ENCODE measurements at regions not wholly inside any gene's neighbourhood (a gene's known extent, or its start where the extent isn't known, plus 50 kb on each side); places are given as distances from the start of the nearest gene placed in this dataset.

DNA sequence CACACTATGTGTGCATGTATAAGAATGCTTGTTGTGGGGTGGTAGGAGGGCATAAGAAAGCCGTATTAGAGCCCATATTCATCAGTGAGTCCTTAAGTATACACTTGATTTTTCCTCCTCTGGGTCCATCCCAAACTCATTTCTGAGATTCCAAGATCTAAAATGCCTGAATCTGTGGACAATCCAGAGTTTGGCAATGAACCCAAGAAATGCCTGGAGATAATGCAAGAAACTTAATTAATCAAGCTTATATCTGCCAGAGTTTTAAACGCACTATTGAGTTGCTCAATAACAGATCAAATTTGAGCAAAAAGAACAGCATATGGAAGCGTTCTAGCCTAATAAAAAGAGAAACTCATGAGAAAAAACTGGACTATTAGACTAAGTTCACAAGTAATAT is 143.4 kb upstream of the NAV3 start:
- H3K4me3 Mint-ChIP-seq = no peak overlapping the region
- no peaks in the 10 kb centered on the region for H3K27me3 Mint-ChIP-seq
- intact Hi-C loops (cut with micrococcal nuclease) = no loop called here
- no peaks in the 10 kb centered on the region for H3K4me1 Mint-ChIP-seq (ENCODE audit: low read depth)
- H3K27ac Mint-ChIP-seq = no peak overlapping the region
- H3K36me3 Mint-ChIP-seq (ENCODE audit: low read depth) = no peaks in the 10 kb centered on the region
- H3K9me3 Mint-ChIP-seq = no peaks in the 10 kb centered on the region

DNA sequence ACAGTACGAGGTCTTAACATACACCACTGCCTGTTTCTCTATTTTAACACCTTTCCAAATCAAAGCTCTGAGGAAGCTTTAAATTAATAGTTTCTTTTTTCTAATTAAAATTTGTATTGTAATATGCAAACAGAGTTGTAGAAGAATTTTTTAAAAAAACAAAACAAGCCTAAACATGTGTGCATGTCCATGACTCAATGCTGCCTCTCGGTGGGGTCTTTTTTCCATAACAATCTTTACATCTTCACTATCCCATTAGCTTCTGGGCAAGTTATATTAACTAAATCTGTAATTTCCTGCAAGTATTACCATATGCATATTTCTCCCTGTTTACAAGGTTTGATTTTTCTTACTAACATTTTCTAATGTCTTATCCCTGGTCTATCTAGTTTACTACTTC is 143.9 kb upstream of the NAV3 start:
- no peak overlapping the region for H3K27ac Mint-ChIP-seq
- H3K27me3 Mint-ChIP-seq = no peaks in the 10 kb centered on the region
- intact Hi-C loops (cut with micrococcal nuclease) = no loop called here
- no peaks in the 10 kb centered on the region for H3K9me3 Mint-ChIP-seq
- H3K4me1 Mint-ChIP-seq (ENCODE audit: low read depth) = no peaks in the 10 kb centered on the region
- H3K36me3 Mint-ChIP-seq (ENCODE audit: low read depth) = no peaks in the 10 kb centered on the region
- H3K4me3 Mint-ChIP-seq = no peak overlapping the region

DNA sequence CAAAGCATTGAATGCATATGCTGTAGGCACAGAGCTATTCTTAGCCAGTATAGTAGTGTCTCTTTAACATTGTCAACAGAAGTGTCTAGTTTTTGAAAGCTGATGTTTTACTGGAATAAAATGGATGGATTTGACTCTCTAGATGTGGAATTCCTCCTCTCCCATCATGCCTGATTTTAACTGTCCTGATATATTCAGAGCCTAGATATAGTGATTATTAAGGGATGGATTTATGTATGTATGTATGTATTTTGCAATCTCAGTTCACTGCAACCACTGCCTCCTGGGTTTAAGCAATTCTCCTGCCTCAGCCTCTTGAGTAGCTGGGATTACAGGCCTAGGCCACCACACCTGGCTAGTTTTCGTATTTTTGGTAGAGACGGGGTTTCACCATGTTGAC is 144.8 kb upstream of the NAV3 start:
- no peaks in the 10 kb centered on the region for H3K9me3 Mint-ChIP-seq
- intact Hi-C loops (cut with micrococcal nuclease) = no loop called here
- no peaks in the 10 kb centered on the region for H3K36me3 Mint-ChIP-seq (ENCODE audit: low read depth)
- no peaks in the 10 kb centered on the region for H3K27me3 Mint-ChIP-seq
- no peak overlapping the region for H3K27ac Mint-ChIP-seq
- no peaks in the 10 kb centered on the region for H3K4me1 Mint-ChIP-seq (ENCODE audit: low read depth)
- no peak overlapping the region for H3K4me3 Mint-ChIP-seq

DNA sequence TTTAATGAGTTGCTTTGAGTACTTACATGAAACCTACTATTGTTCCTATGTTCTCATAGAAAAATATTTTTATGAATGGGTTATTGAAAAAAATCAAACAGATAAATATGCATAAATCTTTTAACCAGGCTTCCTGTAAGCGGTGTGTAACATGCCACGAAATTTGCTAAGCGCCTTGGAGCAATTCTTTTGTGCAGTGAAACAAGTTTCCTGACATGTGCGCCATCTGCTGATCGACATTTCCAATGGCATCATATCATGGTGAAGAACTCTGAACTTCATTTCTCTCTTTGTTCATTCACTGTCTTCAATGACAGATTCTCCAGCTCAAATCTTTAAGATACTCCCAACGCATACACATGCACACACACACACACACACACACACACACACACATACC is 145.6 kb upstream of the NAV3 start:
- no peaks in the 10 kb centered on the region for H3K9me3 Mint-ChIP-seq
- H3K27me3 Mint-ChIP-seq = no peaks in the 10 kb centered on the region
- intact Hi-C loops (cut with micrococcal nuclease) = no loop called here
- no peaks in the 10 kb centered on the region for H3K4me1 Mint-ChIP-seq (ENCODE audit: low read depth)
- H3K27ac Mint-ChIP-seq = no peak overlapping the region
- no peaks in the 10 kb centered on the region for H3K36me3 Mint-ChIP-seq (ENCODE audit: low read depth)
- H3K4me3 Mint-ChIP-seq = no peak overlapping the region

DNA sequence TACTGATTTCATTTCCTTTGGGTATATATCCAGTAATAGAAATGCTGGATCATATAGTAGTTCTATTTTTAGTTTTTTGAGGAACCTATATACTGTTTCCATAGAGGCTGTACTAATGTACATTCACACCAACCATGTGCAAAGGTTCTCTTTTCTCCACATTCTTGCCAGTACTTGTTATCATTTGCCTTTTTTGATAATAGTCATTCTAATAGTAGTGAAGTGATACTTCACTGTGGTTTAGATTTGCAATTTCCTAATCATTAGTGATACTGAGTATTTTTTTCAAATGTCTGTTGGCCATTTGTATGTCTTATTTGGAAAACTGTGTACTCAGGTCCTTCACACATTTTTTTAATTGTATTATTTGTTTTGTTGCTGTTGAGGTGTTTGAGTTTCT is 148.2 kb upstream of the NAV3 start:
- Mint-ChIP-seq H3K36me3 (ENCODE audit: low read depth) (no peaks in the 10 kb centered on the region), H3K4me3 (no peak overlapping the region), H3K9me3 (no peaks in the 10 kb centered on the region), H3K27ac (no peak overlapping the region), H3K27me3 (no peaks in the 10 kb centered on the region), H3K4me1 (ENCODE audit: low read depth) (no peaks in the 10 kb centered on the region)
- intact Hi-C loops (cut with micrococcal nuclease) = no loop called here

DNA sequence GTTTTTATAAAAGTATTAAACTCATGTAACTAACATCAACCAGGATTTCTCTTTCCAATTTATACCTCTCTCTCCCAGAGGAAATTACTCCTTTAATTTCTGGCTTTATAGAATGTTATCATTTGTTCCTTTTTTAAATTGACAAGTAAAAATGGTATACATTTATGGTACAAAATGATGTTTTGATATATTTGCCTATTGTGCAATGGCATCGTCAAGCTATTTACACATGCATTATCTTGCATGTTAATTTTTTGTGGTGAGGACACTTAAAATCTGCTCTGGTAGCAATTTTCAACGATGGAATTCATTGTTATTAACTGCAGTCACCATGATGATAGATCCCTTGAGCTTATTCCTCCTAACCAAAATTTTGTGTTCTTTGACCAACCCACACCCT is 149.0 kb upstream of the NAV3 start:
- no peak overlapping the region for H3K27ac Mint-ChIP-seq
- H3K27me3 Mint-ChIP-seq = no peaks in the 10 kb centered on the region
- intact Hi-C loops (cut with micrococcal nuclease) = no loop called here
- H3K4me3 Mint-ChIP-seq = no peak overlapping the region
- no peaks in the 10 kb centered on the region for H3K9me3 Mint-ChIP-seq
- no peaks in the 10 kb centered on the region for H3K36me3 Mint-ChIP-seq (ENCODE audit: low read depth)
- no peaks in the 10 kb centered on the region for H3K4me1 Mint-ChIP-seq (ENCODE audit: low read depth)

DNA sequence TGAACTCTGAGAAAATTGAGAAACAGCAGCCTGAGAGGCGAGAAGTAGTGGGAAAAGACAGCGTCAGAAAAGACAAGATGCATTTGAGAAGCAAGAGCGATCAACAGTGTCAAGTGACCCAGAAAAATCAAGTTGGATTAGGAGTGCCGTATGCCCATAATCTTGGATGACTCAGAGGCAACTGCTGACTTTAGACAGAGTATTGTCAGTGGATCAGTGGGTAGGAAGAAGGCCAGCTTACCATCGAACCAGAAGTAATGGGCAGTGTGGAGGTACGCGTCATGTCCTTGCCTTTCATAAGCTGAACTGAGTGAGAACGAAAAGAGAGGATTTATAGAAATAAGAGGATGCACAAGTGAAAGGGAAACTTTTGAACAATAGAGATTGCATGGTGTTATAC is 151.0 kb upstream of the NAV3 start:
- H3K27me3 Mint-ChIP-seq = no peaks in the 10 kb centered on the region
- no peaks in the 10 kb centered on the region for H3K9me3 Mint-ChIP-seq
- H3K27ac Mint-ChIP-seq = no peak overlapping the region
- H3K4me1 Mint-ChIP-seq (ENCODE audit: low read depth) = no peaks in the 10 kb centered on the region
- intact Hi-C loops (cut with micrococcal nuclease) = no loop called here
- no peaks in the 10 kb centered on the region for H3K36me3 Mint-ChIP-seq (ENCODE audit: low read depth)
- no peak overlapping the region for H3K4me3 Mint-ChIP-seq

DNA sequence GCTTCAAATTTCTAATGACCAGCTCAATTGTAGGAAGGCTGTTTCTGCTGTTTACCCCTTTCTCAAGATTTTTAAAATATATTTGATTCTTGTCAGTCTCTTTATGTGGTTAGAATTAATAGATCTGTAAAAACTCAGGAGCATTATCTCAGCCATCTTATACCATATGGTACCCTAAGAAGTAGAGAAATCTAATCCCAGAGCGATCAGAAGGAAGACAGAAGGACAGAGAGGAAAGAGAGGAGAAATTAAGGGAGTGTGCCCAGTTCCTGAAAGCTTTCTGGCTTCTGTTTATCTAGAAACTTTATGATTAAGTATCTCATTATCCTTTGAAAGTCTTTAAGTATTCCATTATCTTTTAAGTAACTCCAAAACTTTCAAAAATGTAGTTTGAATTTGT is 152.1 kb upstream of the NAV3 start:
- Mint-ChIP-seq H3K4me1 (ENCODE audit: low read depth) (no peaks in the 10 kb centered on the region), H3K27me3 (no peaks in the 10 kb centered on the region), H3K9me3 (no peaks in the 10 kb centered on the region), H3K27ac (no peak overlapping the region), H3K36me3 (ENCODE audit: low read depth) (no peaks in the 10 kb centered on the region), H3K4me3 (no peak overlapping the region)
- intact Hi-C loops (cut with micrococcal nuclease) = no loop called here

DNA sequence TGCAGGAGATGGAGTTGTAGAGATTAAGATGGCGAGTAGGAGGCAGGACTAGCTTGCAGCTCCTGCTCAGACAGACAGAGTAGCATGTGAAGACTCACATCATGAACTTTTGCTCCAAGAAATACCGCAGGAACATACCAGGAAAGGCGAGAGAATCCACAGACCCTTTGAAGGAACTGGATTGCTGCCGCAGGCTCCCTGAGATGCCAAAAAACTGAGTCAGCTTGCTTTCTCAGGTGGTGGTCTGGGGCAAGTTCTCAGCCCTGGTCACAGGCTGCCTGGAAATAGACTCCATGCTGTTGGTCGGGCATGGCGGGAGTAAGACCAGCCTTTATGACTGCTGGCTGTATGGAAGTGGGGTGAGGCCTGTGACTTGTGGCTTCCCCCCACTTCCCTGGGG is 163.6 kb upstream of the NAV3 start:
- Mint-ChIP-seq H3K4me1 (ENCODE audit: low read depth) (no peaks in the 10 kb centered on the region), H3K27ac (no peak overlapping the region), H3K4me3 (no peak overlapping the region), H3K27me3 (no peaks in the 10 kb centered on the region), H3K9me3 (peaks cover 29% of the 10 kb centered on the region), H3K36me3 (ENCODE audit: low read depth) (no peaks in the 10 kb centered on the region)
- intact Hi-C loops (cut with micrococcal nuclease) = no loop called here

DNA sequence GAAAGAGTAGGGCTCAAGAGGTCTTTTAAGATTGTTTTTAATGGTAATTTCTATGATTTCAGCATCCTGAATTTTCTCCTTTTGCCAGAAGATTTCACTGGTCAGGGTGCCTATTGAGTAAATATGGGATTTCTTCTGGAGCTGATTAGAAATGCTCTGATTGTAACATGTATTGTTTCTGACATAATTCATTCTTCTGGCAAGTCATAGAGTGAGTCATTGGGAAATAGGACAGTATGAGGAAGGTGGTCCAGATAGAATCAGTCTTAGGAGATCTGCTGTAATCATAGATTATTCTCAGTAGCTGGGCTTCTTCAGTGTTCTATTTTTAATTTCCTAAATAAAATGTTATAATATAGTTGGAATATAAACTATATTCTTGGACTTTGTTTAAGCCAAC is 182.0 kb upstream of the NAV3 start:
- H3K9me3 Mint-ChIP-seq = no peaks in the 10 kb centered on the region
- no peak overlapping the region for H3K27ac Mint-ChIP-seq

DNA sequence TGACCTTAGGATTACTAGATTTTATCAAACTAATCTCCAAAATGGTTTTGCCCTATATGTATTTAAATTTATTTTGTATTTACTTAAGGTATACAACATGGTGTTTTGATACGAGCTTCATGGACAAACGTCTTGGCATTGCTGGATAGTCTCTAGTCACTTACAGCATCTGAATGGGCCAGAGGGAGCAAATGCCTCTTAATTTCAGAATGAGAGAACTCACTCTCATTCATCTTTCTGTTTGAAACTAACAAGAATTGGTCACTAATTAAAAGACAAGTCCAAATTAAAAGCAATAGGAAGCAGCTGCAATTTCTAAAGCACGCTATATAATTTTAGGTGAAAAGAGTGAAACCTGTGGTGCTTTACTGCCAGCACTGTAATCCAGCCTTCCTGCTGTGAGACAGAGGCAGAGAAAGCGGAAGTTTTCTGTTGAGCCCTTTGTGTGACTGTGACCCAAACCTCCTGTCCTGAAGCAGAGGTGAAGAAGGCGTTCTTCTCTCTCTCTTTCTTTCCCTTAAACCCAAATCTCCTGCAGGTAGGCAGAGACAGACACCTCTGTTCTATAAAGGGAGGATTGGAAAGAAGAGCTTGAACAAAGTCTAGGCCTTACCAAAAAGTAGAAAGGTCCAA is 184.6 kb upstream of the NAV3 start:
- H3K9me3 Mint-ChIP-seq = no peaks in the 10 kb centered on the region
- H3K27ac Mint-ChIP-seq = no peak overlapping the region
- no peak overlapping the region for H3K4me3 Mint-ChIP-seq
- H3K36me3 Mint-ChIP-seq (ENCODE audit: low read depth) = no peaks in the 10 kb centered on the region
- H3K4me1 Mint-ChIP-seq (ENCODE audit: low read depth) = no peaks in the 10 kb centered on the region
- no peaks in the 10 kb centered on the region for H3K27me3 Mint-ChIP-seq
- intact Hi-C loops (cut with micrococcal nuclease) = no loop called here

More for the DNA sequence above, 182.0 kb upstream of the NAV3 start:
- intact Hi-C loops (cut with micrococcal nuclease) = no loop called here
- Mint-ChIP-seq H3K27me3 (no peaks in the 10 kb centered on the region), H3K36me3 (ENCODE audit: low read depth) (no peaks in the 10 kb centered on the region), H3K4me3 (no peak overlapping the region), H3K4me1 (ENCODE audit: low read depth) (no peaks in the 10 kb centered on the region)

DNA sequence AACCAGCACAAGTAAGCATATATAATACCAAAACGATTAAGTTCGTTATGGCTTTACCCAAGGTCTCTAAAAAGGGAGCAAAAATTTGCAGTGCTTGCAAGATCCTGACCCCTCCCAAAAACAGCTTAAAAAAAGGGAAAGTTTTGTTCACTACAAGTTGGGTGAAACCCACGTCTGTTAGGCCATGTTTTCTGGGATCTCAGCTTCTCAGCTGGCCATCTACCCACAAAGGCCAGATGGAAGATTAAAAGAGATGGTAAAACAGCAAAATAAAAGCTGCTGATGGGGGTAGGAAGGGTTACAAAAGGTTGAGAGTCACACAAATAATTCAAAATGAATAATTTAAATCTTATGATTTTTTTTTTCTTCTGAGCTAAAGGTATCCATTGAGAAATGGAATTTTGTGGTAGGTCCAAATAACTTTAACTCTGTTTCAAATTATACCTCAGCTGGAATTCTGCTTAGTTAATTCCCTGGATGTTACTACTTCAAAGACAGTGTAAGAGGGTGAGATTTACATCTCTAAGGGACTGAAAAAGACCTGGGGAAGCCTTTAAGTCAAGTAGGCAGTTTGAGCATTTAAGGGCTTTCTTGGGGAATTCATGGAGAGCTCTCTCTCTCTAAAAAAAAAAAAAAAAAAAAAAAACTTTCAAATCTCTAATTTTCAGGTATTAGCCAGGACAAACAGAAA is 185.6 kb upstream of the NAV3 start:
- no peaks in the 10 kb centered on the region for H3K27me3 Mint-ChIP-seq
- no peaks in the 10 kb centered on the region for H3K36me3 Mint-ChIP-seq (ENCODE audit: low read depth)
- H3K27ac Mint-ChIP-seq = no peak overlapping the region
- no peak overlapping the region for H3K4me3 Mint-ChIP-seq
- H3K9me3 Mint-ChIP-seq = no peaks in the 10 kb centered on the region
- H3K4me1 Mint-ChIP-seq (ENCODE audit: low read depth) = peaks cover 4% of the 10 kb centered on the region
- intact Hi-C loops (cut with micrococcal nuclease) = no loop called here

DNA sequence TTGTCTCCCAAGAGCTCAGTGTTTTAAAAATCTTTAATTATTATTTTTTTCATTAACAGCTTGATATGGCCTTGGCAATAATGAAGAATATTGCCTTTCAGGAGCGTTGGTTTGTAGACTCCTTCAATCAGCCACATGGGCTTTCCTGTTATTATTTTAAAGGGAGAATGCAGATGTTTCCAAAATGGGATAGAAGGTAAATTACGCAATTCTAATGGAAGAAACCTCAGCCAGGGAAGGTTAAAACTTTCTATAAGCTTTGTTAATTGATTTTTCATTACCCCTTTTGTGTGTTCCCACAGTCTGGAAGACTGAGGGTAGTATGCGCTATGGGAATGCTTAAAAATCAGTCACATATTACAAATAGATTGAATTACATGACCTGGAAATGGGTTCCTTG is 188.4 kb upstream of the NAV3 start:
- intact Hi-C loops (cut with micrococcal nuclease) = no loop called here
- no peak overlapping the region for H3K27ac Mint-ChIP-seq
- no peaks in the 10 kb centered on the region for H3K9me3 Mint-ChIP-seq
- peaks cover 4% of the 10 kb centered on the region for H3K4me1 Mint-ChIP-seq (ENCODE audit: low read depth)
- no peak overlapping the region for H3K4me3 Mint-ChIP-seq
- H3K27me3 Mint-ChIP-seq = no peaks in the 10 kb centered on the region
- no peaks in the 10 kb centered on the region for H3K36me3 Mint-ChIP-seq (ENCODE audit: low read depth)

DNA sequence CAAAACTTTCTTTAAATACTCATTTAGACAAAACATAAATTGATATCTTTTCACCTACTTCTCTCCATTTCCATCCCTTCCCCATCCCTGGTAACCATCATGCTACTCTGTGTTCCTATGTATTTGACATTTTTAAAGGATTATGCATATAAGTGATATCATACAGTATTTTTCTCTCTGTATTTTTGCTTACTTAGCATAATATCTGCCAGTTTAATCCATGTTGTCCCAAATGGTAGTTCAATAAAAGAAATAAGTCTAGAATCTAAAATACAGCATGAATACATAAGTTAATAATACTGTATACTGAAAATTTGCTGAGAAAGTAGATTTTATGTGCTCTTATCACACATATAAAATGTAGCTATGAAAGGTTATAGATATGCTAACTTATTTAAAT is 190.3 kb upstream of the NAV3 start:
- intact Hi-C loops (cut with micrococcal nuclease) = no loop called here
- H3K27me3 Mint-ChIP-seq = no peaks in the 10 kb centered on the region

DNA sequence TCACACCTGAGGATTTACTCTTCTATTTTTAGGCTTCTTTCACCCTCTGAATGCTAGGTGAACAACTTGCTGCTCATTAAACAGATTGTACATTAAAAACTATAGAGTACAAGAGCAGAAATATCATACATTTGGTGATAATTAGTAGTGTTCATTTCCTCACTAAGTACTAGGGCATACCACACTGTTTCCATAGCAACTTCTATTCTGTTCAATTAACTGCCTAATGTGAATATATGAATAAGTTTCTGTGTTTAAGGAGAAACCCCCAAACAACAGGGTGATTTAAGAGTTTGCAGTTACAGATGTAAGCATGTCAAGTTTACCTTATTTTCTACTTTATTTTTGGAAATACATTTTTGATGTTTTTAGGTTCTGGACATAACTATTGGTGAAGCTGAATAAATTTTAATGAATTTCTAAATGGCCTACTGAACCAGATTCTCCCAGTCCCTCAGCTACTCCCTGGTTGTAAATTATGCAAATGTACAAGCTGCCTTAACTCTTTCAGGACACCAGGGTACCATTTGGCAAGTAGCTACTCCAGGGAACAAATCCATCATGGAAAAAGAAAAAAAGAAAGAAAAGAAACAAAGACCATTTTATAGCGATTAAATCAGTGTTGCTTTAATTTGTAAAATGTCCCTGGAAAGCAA is 199.8 kb upstream of the NAV3 start:
- peaks cover 8% of the 10 kb centered on the region for H3K9me3 Mint-ChIP-seq
- H3K36me3 Mint-ChIP-seq (ENCODE audit: low read depth) = no peaks in the 10 kb centered on the region
- intact Hi-C loops (cut with micrococcal nuclease) = no loop called here
- H3K4me3 Mint-ChIP-seq = no peak overlapping the region
- no peaks in the 10 kb centered on the region for H3K27me3 Mint-ChIP-seq
- H3K27ac Mint-ChIP-seq = no peak overlapping the region
- H3K4me1 Mint-ChIP-seq (ENCODE audit: low read depth) = no peaks in the 10 kb centered on the region

More for the DNA sequence above, 190.3 kb upstream of the NAV3 start:
- no peak overlapping the region for H3K27ac Mint-ChIP-seq
- no peaks in the 10 kb centered on the region for H3K36me3 Mint-ChIP-seq (ENCODE audit: low read depth)
- H3K4me1 Mint-ChIP-seq (ENCODE audit: low read depth) = peaks cover 4% of the 10 kb centered on the region
- H3K9me3 Mint-ChIP-seq = no peaks in the 10 kb centered on the region
- no peak overlapping the region for H3K4me3 Mint-ChIP-seq
